ENCODE measurements at regions not wholly inside any gene's neighbourhood (a gene's known extent, or its start where the extent isn't known, plus 50 kb on each side); places are given as distances from the start of the nearest gene placed in this dataset.
A peak's percentile ranks its signal among the peaks of the same experiment; 100 is the strongest.

DNA sequence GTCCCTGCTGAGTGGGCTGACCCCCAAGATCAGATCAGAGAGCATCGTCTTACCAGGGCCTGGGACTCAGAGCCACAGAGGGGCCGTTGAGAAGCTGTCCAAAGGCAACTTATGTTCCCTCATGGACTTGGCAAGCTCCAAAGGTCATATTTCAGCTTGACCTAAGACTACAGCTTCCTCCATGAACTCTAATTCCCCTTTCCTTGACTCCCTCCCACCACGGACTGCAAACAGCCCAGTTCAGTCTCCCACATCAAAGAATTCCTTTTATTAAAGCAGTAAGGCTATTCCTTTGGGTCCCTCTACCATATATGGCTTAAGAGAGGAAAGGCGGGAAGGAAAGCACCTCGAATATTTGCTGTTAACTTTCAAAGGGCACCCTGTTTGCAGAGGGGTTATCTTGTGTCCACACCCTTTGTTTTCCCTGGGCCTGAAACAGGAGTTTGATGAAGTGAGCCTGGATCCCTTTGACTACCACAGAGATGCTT is 146.1 kb upstream of the THBS1 start (continued):
- TF ChIP-seq, protein P1, sequence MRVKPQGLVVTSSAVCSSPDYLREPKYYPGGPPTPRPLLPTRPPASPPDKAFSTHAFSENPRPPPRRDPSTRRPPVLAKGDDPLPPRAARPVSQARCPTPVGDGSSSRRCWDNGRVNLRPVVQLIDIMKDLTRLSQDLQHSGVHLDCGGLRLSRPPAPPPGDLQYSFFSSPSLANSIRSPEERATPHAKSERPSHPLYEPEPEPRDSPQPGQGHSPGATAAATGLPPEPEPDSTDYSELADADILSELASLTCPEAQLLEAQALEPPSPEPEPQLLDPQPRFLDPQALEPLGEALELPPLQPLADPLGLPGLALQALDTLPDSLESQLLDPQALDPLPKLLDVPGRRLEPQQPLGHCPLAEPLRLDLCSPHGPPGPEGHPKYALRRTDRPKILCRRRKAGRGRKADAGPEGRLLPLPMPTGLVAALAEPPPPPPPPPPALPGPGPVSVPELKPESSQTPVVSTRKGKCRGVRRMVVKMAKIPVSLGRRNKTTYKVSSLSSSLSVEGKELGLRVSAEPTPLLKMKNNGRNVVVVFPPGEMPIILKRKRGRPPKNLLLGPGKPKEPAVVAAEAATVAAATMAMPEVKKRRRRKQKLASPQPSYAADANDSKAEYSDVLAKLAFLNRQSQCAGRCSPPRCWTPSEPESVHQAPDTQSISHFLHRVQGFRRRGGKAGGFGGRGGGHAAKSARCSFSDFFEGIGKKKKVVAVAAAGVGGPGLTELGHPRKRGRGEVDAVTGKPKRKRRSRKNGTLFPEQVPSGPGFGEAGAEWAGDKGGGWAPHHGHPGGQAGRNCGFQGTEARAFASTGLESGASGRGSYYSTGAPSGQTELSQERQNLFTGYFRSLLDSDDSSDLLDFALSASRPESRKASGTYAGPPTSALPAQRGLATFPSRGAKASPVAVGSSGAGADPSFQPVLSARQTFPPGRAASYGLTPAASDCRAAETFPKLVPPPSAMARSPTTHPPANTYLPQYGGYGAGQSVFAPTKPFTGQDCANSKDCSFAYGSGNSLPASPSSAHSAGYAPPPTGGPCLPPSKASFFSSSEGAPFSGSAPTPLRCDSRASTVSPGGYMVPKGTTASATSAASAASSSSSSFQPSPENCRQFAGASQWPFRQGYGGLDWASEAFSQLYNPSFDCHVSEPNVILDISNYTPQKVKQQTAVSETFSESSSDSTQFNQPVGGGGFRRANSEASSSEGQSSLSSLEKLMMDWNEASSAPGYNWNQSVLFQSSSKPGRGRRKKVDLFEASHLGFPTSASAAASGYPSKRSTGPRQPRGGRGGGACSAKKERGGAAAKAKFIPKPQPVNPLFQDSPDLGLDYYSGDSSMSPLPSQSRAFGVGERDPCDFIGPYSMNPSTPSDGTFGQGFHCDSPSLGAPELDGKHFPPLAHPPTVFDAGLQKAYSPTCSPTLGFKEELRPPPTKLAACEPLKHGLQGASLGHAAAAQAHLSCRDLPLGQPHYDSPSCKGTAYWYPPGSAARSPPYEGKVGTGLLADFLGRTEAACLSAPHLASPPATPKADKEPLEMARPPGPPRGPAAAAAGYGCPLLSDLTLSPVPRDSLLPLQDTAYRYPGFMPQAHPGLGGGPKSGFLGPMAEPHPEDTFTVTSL (CRISPR knock-in tag; IDR thresholded peaks at IDR 0.05; ENCODE audit: borderline replicate concordance): peak; percentile 74; the same call in 1 of the 2 replicates
- TF ChIP-seq HOXA3 (CRISPR knock-in tag; IDR thresholded peaks at IDR 0.05) (0 out of 2 replicates have a peak, but pooled peaks have one; percentile 22), RXRB (CRISPR knock-in tag; IDR thresholded peaks at IDR 0.05; ENCODE audit: borderline replicate concordance) (peak; percentile 86), ZNF33B (CRISPR knock-in tag; IDR thresholded peaks at IDR 0.05) (no peak), FOXJ3 (CRISPR knock-in tag; IDR thresholded peaks at IDR 0.05; ENCODE audit: borderline replicate concordance) (peak; percentile 87), NR2F2 (IDR thresholded peaks at IDR 0.05; ENCODE audit: borderline replicate concordance, low read depth) (peak; percentile 97), SP5 (CRISPR knock-in tag; IDR thresholded peaks at IDR 0.05; ENCODE audit: borderline replicate concordance, low read depth) (peak; percentile 85), SIN3B (IDR thresholded peaks at IDR 0.05; ENCODE audit: low read length) (no peak), CREM (IDR thresholded peaks at IDR 0.05) (peak; percentile 90), CREM (CRISPR knock-in tag; IDR thresholded peaks at IDR 0.05) (no peak), SMAD3 (CRISPR knock-in tag; IDR thresholded peaks at IDR 0.05) (0 out of 2 replicates have a peak, but pooled peaks have one; percentile 20), MEIS1 (CRISPR knock-in tag; IDR thresholded peaks at IDR 0.05; ENCODE audit: borderline replicate concordance) (no peak), FOSL2 (CRISPR knock-in tag; IDR thresholded peaks at IDR 0.05) (peak; percentile 57)
- TF ChIP-seq, protein P2, sequence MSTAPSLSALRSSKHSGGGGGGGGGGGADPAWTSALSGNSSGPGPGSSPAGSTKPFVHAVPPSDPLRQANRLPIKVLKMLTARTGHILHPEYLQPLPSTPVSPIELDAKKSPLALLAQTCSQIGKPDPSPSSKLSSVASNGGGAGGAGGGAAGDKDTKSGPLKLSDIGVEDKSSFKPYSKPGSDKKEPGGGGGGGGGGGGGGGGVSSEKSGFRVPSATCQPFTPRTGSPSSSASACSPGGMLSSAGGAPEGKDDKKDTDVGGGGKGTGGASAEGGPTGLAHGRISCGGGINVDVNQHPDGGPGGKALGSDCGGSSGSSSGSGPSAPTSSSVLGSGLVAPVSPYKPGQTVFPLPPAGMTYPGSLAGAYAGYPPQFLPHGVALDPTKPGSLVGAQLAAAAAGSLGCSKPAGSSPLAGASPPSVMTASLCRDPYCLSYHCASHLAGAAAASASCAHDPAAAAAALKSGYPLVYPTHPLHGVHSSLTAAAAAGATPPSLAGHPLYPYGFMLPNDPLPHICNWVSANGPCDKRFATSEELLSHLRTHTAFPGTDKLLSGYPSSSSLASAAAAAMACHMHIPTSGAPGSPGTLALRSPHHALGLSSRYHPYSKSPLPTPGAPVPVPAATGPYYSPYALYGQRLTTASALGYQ (CRISPR knock-in tag; IDR thresholded peaks at IDR 0.05): peak; percentile 94
- TF ChIP-seq, protein P3, sequence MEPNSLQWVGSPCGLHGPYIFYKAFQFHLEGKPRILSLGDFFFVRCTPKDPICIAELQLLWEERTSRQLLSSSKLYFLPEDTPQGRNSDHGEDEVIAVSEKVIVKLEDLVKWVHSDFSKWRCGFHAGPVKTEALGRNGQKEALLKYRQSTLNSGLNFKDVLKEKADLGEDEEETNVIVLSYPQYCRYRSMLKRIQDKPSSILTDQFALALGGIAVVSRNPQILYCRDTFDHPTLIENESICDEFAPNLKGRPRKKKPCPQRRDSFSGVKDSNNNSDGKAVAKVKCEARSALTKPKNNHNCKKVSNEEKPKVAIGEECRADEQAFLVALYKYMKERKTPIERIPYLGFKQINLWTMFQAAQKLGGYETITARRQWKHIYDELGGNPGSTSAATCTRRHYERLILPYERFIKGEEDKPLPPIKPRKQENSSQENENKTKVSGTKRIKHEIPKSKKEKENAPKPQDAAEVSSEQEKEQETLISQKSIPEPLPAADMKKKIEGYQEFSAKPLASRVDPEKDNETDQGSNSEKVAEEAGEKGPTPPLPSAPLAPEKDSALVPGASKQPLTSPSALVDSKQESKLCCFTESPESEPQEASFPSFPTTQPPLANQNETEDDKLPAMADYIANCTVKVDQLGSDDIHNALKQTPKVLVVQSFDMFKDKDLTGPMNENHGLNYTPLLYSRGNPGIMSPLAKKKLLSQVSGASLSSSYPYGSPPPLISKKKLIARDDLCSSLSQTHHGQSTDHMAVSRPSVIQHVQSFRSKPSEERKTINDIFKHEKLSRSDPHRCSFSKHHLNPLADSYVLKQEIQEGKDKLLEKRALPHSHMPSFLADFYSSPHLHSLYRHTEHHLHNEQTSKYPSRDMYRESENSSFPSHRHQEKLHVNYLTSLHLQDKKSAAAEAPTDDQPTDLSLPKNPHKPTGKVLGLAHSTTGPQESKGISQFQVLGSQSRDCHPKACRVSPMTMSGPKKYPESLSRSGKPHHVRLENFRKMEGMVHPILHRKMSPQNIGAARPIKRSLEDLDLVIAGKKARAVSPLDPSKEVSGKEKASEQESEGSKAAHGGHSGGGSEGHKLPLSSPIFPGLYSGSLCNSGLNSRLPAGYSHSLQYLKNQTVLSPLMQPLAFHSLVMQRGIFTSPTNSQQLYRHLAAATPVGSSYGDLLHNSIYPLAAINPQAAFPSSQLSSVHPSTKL (CRISPR knock-in tag; IDR thresholded peaks at IDR 0.05): peak; percentile 94
